Astrocyte (in vitro differentiated cells and primary cell): ENCODE measurements at regions not wholly inside any gene's neighbourhood (a gene's known extent, or its start where the extent isn't known, plus 50 kb on each side); places are given as distances from the start of the nearest gene placed in this dataset.

Experiments
- DNase-seq: peaks from one replicate; pipeline ENCODE4 v3.0.0-alpha.2; 2010; ENCODE audit warnings: low read depth
- FAIRE-seq: peaks from 2 replicates; lab custom pipeline; 2011; peaks lifted over from hg19 to GRCh38; lab: Jason Lieb, UNC
- H2AFZ ChIP-seq: 2 replicates; pipeline ENCODE4 v1.6.0; 2012; ENCODE audit warnings: low read depth, low read length, inconsistent platforms
- H3K27ac ChIP-seq: 2 replicates; pipeline ENCODE4 v1.5.1; 2011; ENCODE audit warnings: low read depth, low read length, inconsistent platforms
- H3K27me3 ChIP-seq: 2 replicates; pipeline ENCODE4 v1.6.0; 2011; ENCODE audit warnings: low read length, inconsistent platforms; ENCODE audit not compliant: insufficient read depth
- H3K36me3 ChIP-seq: 2 replicates; pipeline ENCODE4 v1.5.1; 2011; ENCODE audit warnings: low read length, inconsistent platforms; ENCODE audit not compliant: insufficient read depth
- H3K4me1 ChIP-seq: 2 replicates; pipeline ENCODE4 v1.5.1; 2011; ENCODE audit warnings: low read length, inconsistent platforms; ENCODE audit not compliant: insufficient read depth
- H3K4me2 ChIP-seq: 2 replicates; pipeline ENCODE4 v1.6.0; 2012; ENCODE audit warnings: low read length, inconsistent platforms
- H3K4me3 ChIP-seq: 2 replicates; pipeline ENCODE4 v1.5.1; 2011; ENCODE audit warnings: low read depth, mild to moderate bottlenecking, low read length, inconsistent platforms; ENCODE audit not compliant: insufficient read depth
- H3K79me2 ChIP-seq: 2 replicates; pipeline ENCODE4 v1.6.0; 2012; ENCODE audit warnings: mild to moderate bottlenecking, low read length, inconsistent platforms; ENCODE audit not compliant: insufficient read depth
- H3K9ac ChIP-seq: 2 replicates; pipeline ENCODE4 v1.6.0; 2012; ENCODE audit warnings: mild to moderate bottlenecking, low read length, inconsistent platforms
- H3K9me3 ChIP-seq: 2 replicates; pipeline ENCODE4 v1.5.1; 2012; ENCODE audit warnings: low read depth, mild to moderate bottlenecking, low read length, inconsistent platforms; ENCODE audit not compliant: insufficient read depth
- H4K20me1 ChIP-seq: 2 replicates; pipeline ENCODE4 v1.6.0; 2012; ENCODE audit warnings: low read length, inconsistent platforms; ENCODE audit not compliant: insufficient read depth
- H3K27ac Mint-ChIP-seq: one replicate; pipeline ENCODE4 v1.8.0; 2021; ENCODE audit warnings: mild to moderate bottlenecking, mixed read lengths; ENCODE audit not compliant: unreplicated experiment
- H3K27me3 Mint-ChIP-seq: one replicate; pipeline ENCODE4 v1.8.0; 2021; ENCODE audit warnings: low read depth, mixed read lengths; ENCODE audit not compliant: unreplicated experiment
- H3K36me3 Mint-ChIP-seq: one replicate; pipeline ENCODE4 v1.8.0; 2021; ENCODE audit warnings: low read depth, mixed read lengths; ENCODE audit not compliant: unreplicated experiment
- H3K4me1 Mint-ChIP-seq: one replicate; pipeline ENCODE4 v1.8.0; 2021; ENCODE audit warnings: low read depth, mixed read lengths; ENCODE audit not compliant: unreplicated experiment
- H3K4me3 Mint-ChIP-seq: one replicate; pipeline ENCODE4 v1.8.0; 2021; ENCODE audit warnings: mild to moderate bottlenecking, moderate library complexity, mixed read lengths; ENCODE audit not compliant: unreplicated experiment
- H3K9me3 Mint-ChIP-seq: one replicate; pipeline ENCODE4 v1.8.0; 2021; ENCODE audit warnings: mild to moderate bottlenecking, mixed read lengths; ENCODE audit not compliant: unreplicated experiment
- EZH2 ChIP-seq: IDR thresholded peaks from 2 replicates; pipeline ENCODE4 v1.6.1; 2012; ENCODE audit warnings: mild to moderate bottlenecking, low read length, inconsistent platforms; ENCODE audit not compliant: insufficient read depth
- TF ChIP-seq, protein P1 (sequence below): IDR thresholded peaks from 2 replicates; pipeline ENCODE4 v1.5.1; 2011; ENCODE audit warnings: low read depth, mild to moderate bottlenecking, inconsistent platforms, low read length, moderate library complexity; ENCODE audit not compliant: insufficient read depth

GRCh38 chr12:68403711-68404110 is 71.5 kb upstream of the MDM1 start:
- Mint-ChIP-seq H3K4me3 (no peak overlapping the region), H3K27ac (no peak overlapping the region), H3K36me3 (no peaks in the 10 kb centered on the region), H3K27me3 (peaks cover 5% of the 10 kb centered on the region), H3K9me3 (no peaks in the 10 kb centered on the region), H3K4me1 (peaks cover 2% of the 10 kb centered on the region)
- Histone ChIP-seq H3K27ac (no peak overlapping the region), H2AFZ (no peak overlapping the region), H3K4me3 (no peak overlapping the region), H3K36me3 (no peaks in the 10 kb centered on the region), H3K27me3 (no peaks in the 10 kb centered on the region), H4K20me1 (no peaks in the 10 kb centered on the region), H3K9ac (no peak overlapping the region), H3K4me2 (no peak overlapping the region), H3K79me2 (no peaks in the 10 kb centered on the region), H3K4me1 (peaks cover 8% of the 10 kb centered on the region), H3K9me3 (no peaks in the 10 kb centered on the region)
- no peak for TF ChIP-seq EZH2
- TF ChIP-seq, protein P1, sequence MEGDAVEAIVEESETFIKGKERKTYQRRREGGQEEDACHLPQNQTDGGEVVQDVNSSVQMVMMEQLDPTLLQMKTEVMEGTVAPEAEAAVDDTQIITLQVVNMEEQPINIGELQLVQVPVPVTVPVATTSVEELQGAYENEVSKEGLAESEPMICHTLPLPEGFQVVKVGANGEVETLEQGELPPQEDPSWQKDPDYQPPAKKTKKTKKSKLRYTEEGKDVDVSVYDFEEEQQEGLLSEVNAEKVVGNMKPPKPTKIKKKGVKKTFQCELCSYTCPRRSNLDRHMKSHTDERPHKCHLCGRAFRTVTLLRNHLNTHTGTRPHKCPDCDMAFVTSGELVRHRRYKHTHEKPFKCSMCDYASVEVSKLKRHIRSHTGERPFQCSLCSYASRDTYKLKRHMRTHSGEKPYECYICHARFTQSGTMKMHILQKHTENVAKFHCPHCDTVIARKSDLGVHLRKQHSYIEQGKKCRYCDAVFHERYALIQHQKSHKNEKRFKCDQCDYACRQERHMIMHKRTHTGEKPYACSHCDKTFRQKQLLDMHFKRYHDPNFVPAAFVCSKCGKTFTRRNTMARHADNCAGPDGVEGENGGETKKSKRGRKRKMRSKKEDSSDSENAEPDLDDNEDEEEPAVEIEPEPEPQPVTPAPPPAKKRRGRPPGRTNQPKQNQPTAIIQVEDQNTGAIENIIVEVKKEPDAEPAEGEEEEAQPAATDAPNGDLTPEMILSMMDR, result no peak
- DNase-seq (no peak), FAIRE-seq (no peak)

DNA sequence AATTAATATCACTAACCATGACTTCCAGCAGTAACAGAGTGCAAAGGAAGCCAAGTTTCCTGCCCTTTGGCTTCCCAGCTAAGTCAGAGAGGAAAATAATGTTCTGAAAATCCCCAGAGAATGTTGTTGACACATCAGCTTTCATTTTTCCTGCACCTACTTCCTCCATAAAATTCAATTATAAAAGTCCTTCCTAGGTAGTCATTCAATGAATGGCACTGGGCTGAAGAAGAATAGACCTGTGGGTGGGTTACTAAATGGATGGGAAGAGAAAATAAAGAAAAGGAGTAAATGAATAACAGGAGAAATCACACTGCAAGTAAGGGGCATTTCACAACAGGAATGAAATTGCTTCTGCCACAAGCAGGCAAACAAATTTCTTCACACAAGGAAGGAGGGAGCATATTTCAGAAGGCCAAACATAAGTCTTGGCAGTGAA is 73.2 kb upstream of the MDM1 start:
- Mint-ChIP-seq H3K4me3 (no peak overlapping the region), H3K9me3 (no peaks in the 10 kb centered on the region), H3K27me3 (peaks cover 5% of the 10 kb centered on the region), H3K36me3 (no peaks in the 10 kb centered on the region), H3K27ac (no peak overlapping the region), H3K4me1 (peaks cover 2% of the 10 kb centered on the region)
- H2AFZ ChIP-seq, result no peak overlapping the region
- H3K79me2 ChIP-seq, result no peaks in the 10 kb centered on the region
- no peak overlapping the region for H3K9ac ChIP-seq
- FAIRE-seq (no peak), DNase-seq (no peak)
- TF ChIP-seq, protein P1, result no peak
- TF ChIP-seq EZH2, result no peak
- H3K27ac ChIP-seq, result no peak overlapping the region
- no peaks in the 10 kb centered on the region for H3K9me3 ChIP-seq
- H3K4me2 ChIP-seq, result no peak overlapping the region
- H3K36me3 ChIP-seq, result no peaks in the 10 kb centered on the region
- no peaks in the 10 kb centered on the region for H4K20me1 ChIP-seq
- H3K4me1 ChIP-seq, result peaks cover 8% of the 10 kb centered on the region
- no peak overlapping the region for H3K4me3 ChIP-seq
- H3K27me3 ChIP-seq, result no peaks in the 10 kb centered on the region

DNA sequence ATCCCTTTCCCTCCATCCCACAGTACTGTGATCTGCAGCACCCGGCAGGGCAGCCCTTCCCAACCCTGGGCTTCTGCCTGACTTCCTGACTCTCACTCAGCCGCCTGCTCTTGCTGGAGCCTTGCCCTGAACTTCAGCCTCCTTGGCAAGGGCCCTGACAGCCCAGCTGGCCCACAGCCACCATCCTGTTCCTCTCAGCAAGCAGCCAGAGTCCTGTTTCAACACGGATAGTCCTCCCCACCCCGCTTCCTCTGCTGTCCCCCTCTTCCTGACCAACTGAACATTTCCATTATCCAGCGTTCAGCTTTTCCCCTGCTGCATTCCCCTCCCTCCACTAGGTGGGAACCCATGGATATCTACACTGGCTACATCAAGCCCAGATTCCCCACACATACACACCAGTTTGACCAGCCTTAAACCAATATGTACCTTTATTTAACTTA is 74.0 kb upstream of the MDM1 start:
- FAIRE-seq, result peak; percentile 37
- DNase-seq, result peak; percentile 79
- no peaks in the 10 kb centered on the region for H3K36me3 ChIP-seq
- no peak overlapping the region for H3K4me3 Mint-ChIP-seq
- H3K9me3 Mint-ChIP-seq, result no peaks in the 10 kb centered on the region
- H3K4me3 ChIP-seq, result no peak overlapping the region
- H3K27me3 Mint-ChIP-seq, result peaks cover 5% of the 10 kb centered on the region
- H3K27ac ChIP-seq, result no peak overlapping the region
- no peaks in the 10 kb centered on the region for H4K20me1 ChIP-seq
- no peak overlapping the region for H3K9ac ChIP-seq
- TF ChIP-seq, protein P1, result peak; percentile 30
- TF ChIP-seq EZH2, result no peak
- H3K36me3 Mint-ChIP-seq, result no peaks in the 10 kb centered on the region
- H3K27me3 ChIP-seq, result no peaks in the 10 kb centered on the region
- no peaks in the 10 kb centered on the region for H3K79me2 ChIP-seq
- H3K27ac Mint-ChIP-seq, result no peak overlapping the region
- peak overlapping the region; percentile 56 for H3K4me2 ChIP-seq
- peaks cover 8% of the 10 kb centered on the region for H3K4me1 ChIP-seq
- H3K4me1 Mint-ChIP-seq, result peaks cover 2% of the 10 kb centered on the region
- H2AFZ ChIP-seq, result peak overlapping the region; percentile 65
- no peaks in the 10 kb centered on the region for H3K9me3 ChIP-seq
